HCT116 (cell line): ENCODE measurements at regions not wholly inside any gene's neighbourhood (a gene's known extent, or its start where the extent isn't known, plus 50 kb on each side); places are given as distances from the start of the nearest gene placed in this dataset.

ENCODE experiments used
- EZH2 ChIP-seq: fragments of 200-600 bp; sonication (generic); IDR thresholded peaks from 2 replicates; pipeline ENCODE4 v1.6.1; 2017; ENCODE audit warnings: antibody characterized with exemption, mixed run types
- EZH2phosphoT487 ChIP-seq: fragments of 200-600 bp; IDR thresholded peaks from 2 replicates; pipeline ENCODE4 v1.6.1; 2018; ENCODE audit warnings: antibody characterized with exemption, borderline replicate concordance
- FOSL1 ChIP-seq: IDR thresholded peaks from 2 replicates; pipeline ENCODE4 v1.6.1; 2012; ENCODE audit warnings: low read depth
- JUND ChIP-seq: IDR thresholded peaks from 2 replicates; pipeline ENCODE4 v1.6.1; 2012
- POLR2A ChIP-seq: IDR thresholded peaks from 2 replicates; pipeline ENCODE4 v1.7.0; 2011; ENCODE audit warnings: borderline replicate concordance; ENCODE audit not compliant: insufficient read depth, insufficient read length; ENCODE audit errors: extremely low read depth
- POLR2AphosphoS5 ChIP-seq: IDR thresholded peaks from 2 replicates; pipeline ENCODE4 v1.6.1; 2011; ENCODE audit warnings: mild to moderate bottlenecking, low read depth, low read length, moderate library complexity
- RAD21 ChIP-seq: IDR thresholded peaks from 2 replicates; pipeline ENCODE4 v1.6.1; 2012; ENCODE audit warnings: low read depth, mild to moderate bottlenecking
- SIN3A ChIP-seq: IDR thresholded peaks from 2 replicates; pipeline ENCODE4 v1.6.1; 2012; ENCODE audit warnings: low read depth
- SP1 ChIP-seq: IDR thresholded peaks from 2 replicates; pipeline ENCODE4 v1.6.1; 2012; ENCODE audit warnings: low read depth
- ZNF274 ChIP-seq: fragments of 200-500 bp; sonication (Bioruptor generic); IDR thresholded peaks from 2 replicates; pipeline ENCODE4 v1.6.1; 2014; ENCODE audit warnings: mild to moderate bottlenecking, low read depth, low read length, inconsistent platforms
- TF ChIP-seq, protein P1 (sequence below), 3 experiments: fragments of 200-600 bp in 1 of 3; sonication (generic) in 1 of 3; IDR thresholded peaks in 2 of 3; conservative IDR thresholded peaks in 1 of 3; 2 replicates each; pipeline ENCODE4 v1.5.1; 2012 to 2017; ENCODE audit warnings: low read depth in 2 of 3, low read length in 2 of 3, antibody characterized with exemption in 1 of 3, borderline replicate concordance in 1 of 3, control low read depth in 1 of 3, mild to moderate bottlenecking in 1 of 3, mixed read lengths in 1 of 3, mixed run types in 1 of 3, moderate library complexity in 1 of 3; ENCODE audit not compliant: insufficient read depth in 1 of 3
- TF ChIP-seq, protein P2 (sequence below): IDR thresholded peaks from 2 replicates; pipeline ENCODE4 v1.6.1; 2012
- TF ChIP-seq, protein P3 (sequence below): IDR thresholded peaks from 2 replicates; pipeline ENCODE4 v1.6.1; 2012

DNA sequence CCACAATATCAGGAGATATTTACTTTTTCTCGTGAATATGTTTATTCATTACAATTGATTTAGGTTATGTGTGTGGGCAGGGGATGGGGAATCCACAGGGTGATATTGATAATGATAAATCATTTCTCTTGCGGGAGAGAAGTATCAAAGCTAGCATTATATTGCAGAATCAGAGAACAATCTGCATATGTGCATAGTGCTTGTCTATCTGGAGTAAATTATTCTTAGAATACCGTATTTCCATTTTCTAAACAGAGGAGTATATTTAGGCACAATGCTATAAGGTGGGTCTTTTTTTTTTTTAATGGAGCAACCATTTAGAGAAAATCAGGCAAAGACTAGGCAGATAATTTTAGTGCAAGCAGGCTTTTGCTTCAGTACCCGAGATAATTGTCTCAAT lies 166.0 kb upstream of the ARX start:
- TF ChIP-seq, protein P1, sequence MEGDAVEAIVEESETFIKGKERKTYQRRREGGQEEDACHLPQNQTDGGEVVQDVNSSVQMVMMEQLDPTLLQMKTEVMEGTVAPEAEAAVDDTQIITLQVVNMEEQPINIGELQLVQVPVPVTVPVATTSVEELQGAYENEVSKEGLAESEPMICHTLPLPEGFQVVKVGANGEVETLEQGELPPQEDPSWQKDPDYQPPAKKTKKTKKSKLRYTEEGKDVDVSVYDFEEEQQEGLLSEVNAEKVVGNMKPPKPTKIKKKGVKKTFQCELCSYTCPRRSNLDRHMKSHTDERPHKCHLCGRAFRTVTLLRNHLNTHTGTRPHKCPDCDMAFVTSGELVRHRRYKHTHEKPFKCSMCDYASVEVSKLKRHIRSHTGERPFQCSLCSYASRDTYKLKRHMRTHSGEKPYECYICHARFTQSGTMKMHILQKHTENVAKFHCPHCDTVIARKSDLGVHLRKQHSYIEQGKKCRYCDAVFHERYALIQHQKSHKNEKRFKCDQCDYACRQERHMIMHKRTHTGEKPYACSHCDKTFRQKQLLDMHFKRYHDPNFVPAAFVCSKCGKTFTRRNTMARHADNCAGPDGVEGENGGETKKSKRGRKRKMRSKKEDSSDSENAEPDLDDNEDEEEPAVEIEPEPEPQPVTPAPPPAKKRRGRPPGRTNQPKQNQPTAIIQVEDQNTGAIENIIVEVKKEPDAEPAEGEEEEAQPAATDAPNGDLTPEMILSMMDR (IDR thresholded peaks at IDR 0.05 in 2 of 3, conservative IDR thresholded peaks at IDR 0.05 in 1 of 3; ENCODE audit: borderline replicate concordance in 1 of 3, insufficient read depth in 1 of 3, low read depth in 2 of 3, low read length in 2 of 3), result no peak
- no peak for TF ChIP-seq POLR2A
- TF ChIP-seq, protein P2, sequence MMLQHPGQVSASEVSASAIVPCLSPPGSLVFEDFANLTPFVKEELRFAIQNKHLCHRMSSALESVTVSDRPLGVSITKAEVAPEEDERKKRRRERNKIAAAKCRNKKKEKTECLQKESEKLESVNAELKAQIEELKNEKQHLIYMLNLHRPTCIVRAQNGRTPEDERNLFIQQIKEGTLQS, result no peak
- no peak for TF ChIP-seq SP1
- TF ChIP-seq JUND, result no peak
- no peak for TF ChIP-seq SIN3A
- TF ChIP-seq ZNF274, result no peak
- TF ChIP-seq, protein P3, sequence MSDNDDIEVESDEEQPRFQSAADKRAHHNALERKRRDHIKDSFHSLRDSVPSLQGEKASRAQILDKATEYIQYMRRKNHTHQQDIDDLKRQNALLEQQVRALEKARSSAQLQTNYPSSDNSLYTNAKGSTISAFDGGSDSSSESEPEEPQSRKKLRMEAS, result no peak
- TF ChIP-seq POLR2AphosphoS5, result no peak
- TF ChIP-seq FOSL1, result no peak
- TF ChIP-seq RAD21, result no peak
- TF ChIP-seq EZH2, result no peak
- TF ChIP-seq EZH2phosphoT487, result no peak
